ENCODE measurements at regions not wholly inside any gene's neighbourhood (a gene's known extent, or its start where the extent isn't known, plus 50 kb on each side); places are given as distances from the start of the nearest gene placed in this dataset.

DNA sequence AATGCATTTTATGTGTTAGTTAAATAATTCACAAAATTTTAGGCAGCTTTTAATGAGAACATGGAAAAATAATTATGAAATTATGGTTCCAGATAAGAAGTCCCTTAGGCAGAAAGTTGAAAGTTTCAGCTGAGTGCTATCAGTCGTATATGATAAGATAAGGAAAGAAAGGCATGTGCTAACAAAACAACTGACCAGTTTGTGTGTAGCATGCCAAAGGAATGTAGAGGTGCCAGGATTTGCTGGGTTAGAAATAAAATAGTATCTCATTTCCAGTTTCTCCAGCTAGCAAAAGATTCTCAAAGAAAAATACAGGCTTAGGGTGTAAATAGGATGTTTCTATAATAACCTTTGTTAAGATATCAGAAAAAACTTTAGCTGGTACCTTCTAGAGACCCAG, 1044.5 kb upstream of the CDH8 start:
- H3F3A ChIP-seq (ENCODE audit: insufficient read depth, low read length, poor library complexity, severe bottlenecking), result no peaks in the 10 kb centered on the region
- H3K36me3 ChIP-seq (ENCODE audit: insufficient read depth, low read length), result no peaks in the 10 kb centered on the region
- H3K4me2 ChIP-seq (ENCODE audit: low read length), result no peak overlapping the region
- TF ChIP-seq, protein P1, sequence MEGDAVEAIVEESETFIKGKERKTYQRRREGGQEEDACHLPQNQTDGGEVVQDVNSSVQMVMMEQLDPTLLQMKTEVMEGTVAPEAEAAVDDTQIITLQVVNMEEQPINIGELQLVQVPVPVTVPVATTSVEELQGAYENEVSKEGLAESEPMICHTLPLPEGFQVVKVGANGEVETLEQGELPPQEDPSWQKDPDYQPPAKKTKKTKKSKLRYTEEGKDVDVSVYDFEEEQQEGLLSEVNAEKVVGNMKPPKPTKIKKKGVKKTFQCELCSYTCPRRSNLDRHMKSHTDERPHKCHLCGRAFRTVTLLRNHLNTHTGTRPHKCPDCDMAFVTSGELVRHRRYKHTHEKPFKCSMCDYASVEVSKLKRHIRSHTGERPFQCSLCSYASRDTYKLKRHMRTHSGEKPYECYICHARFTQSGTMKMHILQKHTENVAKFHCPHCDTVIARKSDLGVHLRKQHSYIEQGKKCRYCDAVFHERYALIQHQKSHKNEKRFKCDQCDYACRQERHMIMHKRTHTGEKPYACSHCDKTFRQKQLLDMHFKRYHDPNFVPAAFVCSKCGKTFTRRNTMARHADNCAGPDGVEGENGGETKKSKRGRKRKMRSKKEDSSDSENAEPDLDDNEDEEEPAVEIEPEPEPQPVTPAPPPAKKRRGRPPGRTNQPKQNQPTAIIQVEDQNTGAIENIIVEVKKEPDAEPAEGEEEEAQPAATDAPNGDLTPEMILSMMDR (IDR thresholded peaks at IDR 0.05; ENCODE audit: poor library complexity, severe bottlenecking), result no peak
- TF ChIP-seq POLR2AphosphoS5 (IDR thresholded peaks at IDR 0.05) (no peak), MXI1 (conservative IDR thresholded peaks at IDR 0.05; ENCODE audit: poor library complexity, severe bottlenecking) (no peak), TAF1 (IDR thresholded peaks at IDR 0.05; ENCODE audit: low read depth) (no peak)
- H4K20me1 ChIP-seq (ENCODE audit: insufficient read depth), result no peaks in the 10 kb centered on the region
- no peaks in the 10 kb centered on the region for H3K9me3 ChIP-seq (ENCODE audit: low read length)
- no peaks in the 10 kb centered on the region for H3K27me3 ChIP-seq (ENCODE audit: insufficient read depth, low read depth, low read length)
- no peak overlapping the region for H2AFZ ChIP-seq (ENCODE audit: low read depth, low read length)
- no peaks in the 10 kb centered on the region for H3K79me2 ChIP-seq (replicated peaks; ENCODE audit: insufficient read depth, low read length)
- no peak overlapping the region for H3K27ac ChIP-seq (ENCODE audit: low read length)
- no peaks in the 10 kb centered on the region for H3K9me2 ChIP-seq (ENCODE audit: insufficient read depth, low read length)
- no peak overlapping the region for H3K9ac ChIP-seq (ENCODE audit: low read length)
- no peak overlapping the region for H3K4me3 ChIP-seq (ENCODE audit: low read length)

DNA sequence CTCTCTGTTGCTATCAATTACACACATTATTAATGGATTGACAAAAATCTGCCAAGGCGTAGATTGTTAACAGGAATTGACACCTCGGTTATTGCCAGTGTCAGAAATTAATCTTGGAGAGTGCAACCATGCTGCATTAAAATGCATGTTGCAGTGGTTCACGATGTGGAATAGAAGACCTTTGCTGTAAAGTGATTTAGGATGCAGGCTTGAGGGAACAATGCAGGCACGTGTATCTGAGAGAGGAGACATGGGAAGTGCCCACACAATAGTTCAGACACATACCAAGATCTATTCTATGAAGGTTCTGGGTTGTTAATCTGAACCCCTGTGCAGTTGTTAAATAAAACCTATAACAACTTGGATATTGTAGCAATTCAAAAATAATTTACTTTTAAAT, 1032.8 kb upstream of the CDH8 start:
- H3K36me3 ChIP-seq (ENCODE audit: insufficient read depth, low read length), result no peaks in the 10 kb centered on the region
- H3K9me2 ChIP-seq (ENCODE audit: insufficient read depth, low read length), result no peaks in the 10 kb centered on the region
- H3K4me2 ChIP-seq (ENCODE audit: low read length), result no peak overlapping the region
- H3K27ac ChIP-seq (ENCODE audit: low read length), result no peak overlapping the region
- H2AFZ ChIP-seq (ENCODE audit: low read depth, low read length), result no peak overlapping the region
- no peak overlapping the region for H3K4me3 ChIP-seq (ENCODE audit: low read length)
- H3K27me3 ChIP-seq (ENCODE audit: insufficient read depth, low read depth, low read length), result no peaks in the 10 kb centered on the region
- no peaks in the 10 kb centered on the region for H3F3A ChIP-seq (ENCODE audit: insufficient read depth, low read length, poor library complexity, severe bottlenecking)
- H4K20me1 ChIP-seq (ENCODE audit: insufficient read depth), result no peaks in the 10 kb centered on the region
- no peaks in the 10 kb centered on the region for H3K79me2 ChIP-seq (replicated peaks; ENCODE audit: insufficient read depth, low read length)
- peaks cover 3% of the 10 kb centered on the region for H3K9me3 ChIP-seq (ENCODE audit: low read length)
- TF ChIP-seq EZH2 (IDR thresholded peaks at IDR 0.05; ENCODE audit: borderline replicate concordance, insufficient read depth, low read length, poor library complexity, severe bottlenecking), result no peak
- H3K9ac ChIP-seq (ENCODE audit: low read length), result no peak overlapping the region

DNA sequence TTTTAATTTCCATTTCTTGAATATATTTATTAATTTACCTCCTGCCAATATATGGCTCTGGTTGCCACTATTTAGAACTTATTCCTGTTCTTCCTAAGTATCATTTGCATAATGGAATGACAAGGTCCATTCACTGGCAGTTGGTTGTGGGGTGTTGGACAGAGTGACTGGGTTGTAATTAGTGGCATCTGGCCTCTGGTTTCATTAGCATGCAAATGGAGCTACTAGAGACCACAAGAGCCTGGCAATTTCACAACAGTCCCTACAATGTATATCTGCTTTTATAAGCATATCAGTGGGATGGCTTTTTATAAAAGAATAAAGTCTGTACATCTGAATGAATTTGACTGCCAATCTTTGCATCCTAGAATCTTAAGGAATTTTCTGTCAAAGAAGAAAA, 1030.9 kb upstream of the CDH8 start:
- Histone ChIP-seq H3K9me2 (ENCODE audit: insufficient read depth, low read length) (no peaks in the 10 kb centered on the region), H3K36me3 (ENCODE audit: insufficient read depth, low read length) (no peaks in the 10 kb centered on the region), H2AFZ (ENCODE audit: low read depth, low read length) (no peak overlapping the region), H3K9me3 (ENCODE audit: low read length) (peaks cover 3% of the 10 kb centered on the region), H4K20me1 (ENCODE audit: insufficient read depth) (no peaks in the 10 kb centered on the region), H3K27me3 (ENCODE audit: insufficient read depth, low read depth, low read length) (no peaks in the 10 kb centered on the region), H3K9ac (ENCODE audit: low read length) (no peak overlapping the region), H3K79me2 (replicated peaks; ENCODE audit: insufficient read depth, low read length) (no peaks in the 10 kb centered on the region), H3K4me2 (ENCODE audit: low read length) (no peak overlapping the region), H3K4me3 (ENCODE audit: low read length) (no peak overlapping the region), H3K27ac (ENCODE audit: low read length) (no peak overlapping the region), H3F3A (ENCODE audit: insufficient read depth, low read length, poor library complexity, severe bottlenecking) (no peaks in the 10 kb centered on the region)
- TF ChIP-seq POLR2AphosphoS5 (IDR thresholded peaks at IDR 0.05) (no peak), SMC3 (conservative IDR thresholded peaks at IDR 0.05; ENCODE audit: poor library complexity) (no peak), RAD21 (conservative IDR thresholded peaks at IDR 0.05) (no peak), MXI1 (conservative IDR thresholded peaks at IDR 0.05; ENCODE audit: poor library complexity, severe bottlenecking) (no peak), EP300 (conservative IDR thresholded peaks at IDR 0.05; ENCODE audit: poor library complexity, severe bottlenecking) (no peak), EZH2 (IDR thresholded peaks at IDR 0.05; ENCODE audit: borderline replicate concordance, insufficient read depth, low read length, poor library complexity, severe bottlenecking) (no peak), TAF1 (IDR thresholded peaks at IDR 0.05; ENCODE audit: low read depth) (no peak)
- TF ChIP-seq, protein P2, sequence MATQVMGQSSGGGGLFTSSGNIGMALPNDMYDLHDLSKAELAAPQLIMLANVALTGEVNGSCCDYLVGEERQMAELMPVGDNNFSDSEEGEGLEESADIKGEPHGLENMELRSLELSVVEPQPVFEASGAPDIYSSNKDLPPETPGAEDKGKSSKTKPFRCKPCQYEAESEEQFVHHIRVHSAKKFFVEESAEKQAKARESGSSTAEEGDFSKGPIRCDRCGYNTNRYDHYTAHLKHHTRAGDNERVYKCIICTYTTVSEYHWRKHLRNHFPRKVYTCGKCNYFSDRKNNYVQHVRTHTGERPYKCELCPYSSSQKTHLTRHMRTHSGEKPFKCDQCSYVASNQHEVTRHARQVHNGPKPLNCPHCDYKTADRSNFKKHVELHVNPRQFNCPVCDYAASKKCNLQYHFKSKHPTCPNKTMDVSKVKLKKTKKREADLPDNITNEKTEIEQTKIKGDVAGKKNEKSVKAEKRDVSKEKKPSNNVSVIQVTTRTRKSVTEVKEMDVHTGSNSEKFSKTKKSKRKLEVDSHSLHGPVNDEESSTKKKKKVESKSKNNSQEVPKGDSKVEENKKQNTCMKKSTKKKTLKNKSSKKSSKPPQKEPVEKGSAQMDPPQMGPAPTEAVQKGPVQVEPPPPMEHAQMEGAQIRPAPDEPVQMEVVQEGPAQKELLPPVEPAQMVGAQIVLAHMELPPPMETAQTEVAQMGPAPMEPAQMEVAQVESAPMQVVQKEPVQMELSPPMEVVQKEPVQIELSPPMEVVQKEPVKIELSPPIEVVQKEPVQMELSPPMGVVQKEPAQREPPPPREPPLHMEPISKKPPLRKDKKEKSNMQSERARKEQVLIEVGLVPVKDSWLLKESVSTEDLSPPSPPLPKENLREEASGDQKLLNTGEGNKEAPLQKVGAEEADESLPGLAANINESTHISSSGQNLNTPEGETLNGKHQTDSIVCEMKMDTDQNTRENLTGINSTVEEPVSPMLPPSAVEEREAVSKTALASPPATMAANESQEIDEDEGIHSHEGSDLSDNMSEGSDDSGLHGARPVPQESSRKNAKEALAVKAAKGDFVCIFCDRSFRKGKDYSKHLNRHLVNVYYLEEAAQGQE (IDR thresholded peaks at IDR 0.05; ENCODE audit: borderline replicate concordance), result no peak
- TF ChIP-seq, protein P1 (IDR thresholded peaks at IDR 0.05; ENCODE audit: poor library complexity, severe bottlenecking), result no peak
